Bronchial epithelial cell (primary cell): ENCODE measurements at regions not wholly inside any gene's neighbourhood (a gene's known extent, or its start where the extent isn't known, plus 50 kb on each side); places are given as distances from the start of the nearest gene placed in this dataset.

Experiments
- DNase-seq: peaks from one replicate; pipeline ENCODE4 v3.0.0-alpha.2; 2010; ENCODE audit warnings: low read depth
- FAIRE-seq: peaks from 2 replicates; lab custom pipeline; 2011; peaks lifted over from hg19 to GRCh38; lab: Jason Lieb, UNC
- H3K27me3 ChIP-seq: 2 replicates; pipeline ENCODE4 v1.5.1; 2011; ENCODE audit warnings: low read length; ENCODE audit not compliant: control insufficient read depth, insufficient read depth
- H3K36me3 ChIP-seq: 2 replicates; pipeline ENCODE4 v1.5.1; 2011; ENCODE audit warnings: low read length; ENCODE audit not compliant: control insufficient read depth, insufficient read depth
- H3K4me3 ChIP-seq: 2 replicates; pipeline ENCODE4 v1.5.1; 2011; ENCODE audit warnings: mild to moderate bottlenecking, low read depth, low read length, control low read depth
- CTCF ChIP-seq: IDR thresholded peaks from 2 replicates; pipeline ENCODE4 v1.5.1; 2011; ENCODE audit warnings: mild to moderate bottlenecking, moderate library complexity, low read length, control low read depth, inconsistent platforms; ENCODE audit not compliant: insufficient read depth, severe bottlenecking

GRCh38 chr12:92442782-92443181 lies 260.0 kb upstream of the PLEKHG7 start:
- no peaks in the 10 kb centered on the region for H3K36me3 ChIP-seq
- no peaks in the 10 kb centered on the region for H3K27me3 ChIP-seq
- H3K4me3 ChIP-seq: no peak overlapping the region
- no peak for TF ChIP-seq CTCF
- DNase-seq (no peak), FAIRE-seq (no peak)

- no peak for DNase-seq
- H3K27me3 ChIP-seq: no peaks in the 10 kb centered on the region
- H3K4me3 ChIP-seq: no peak overlapping the region
- no peaks in the 10 kb centered on the region for H3K36me3 ChIP-seq
- FAIRE-seq: no peak
- no peak for TF ChIP-seq CTCF
Observed at GRCh38 chr12:92440072-92440471, 262.7 kb upstream of the PLEKHG7 start.

GRCh38 chr12:92439420-92439805 lies 263.4 kb upstream of the PLEKHG7 start:
- no peak for TF ChIP-seq CTCF
- Histone ChIP-seq H3K4me3 (no peak overlapping the region), H3K27me3 (no peaks in the 10 kb centered on the region), H3K36me3 (no peaks in the 10 kb centered on the region)
- no peak for FAIRE-seq
- peak; percentile 92 for DNase-seq

- TF ChIP-seq CTCF: no peak
- FAIRE-seq (peak; percentile 55), DNase-seq (no peak)
- Histone ChIP-seq H3K4me3 (no peak overlapping the region), H3K27me3 (no peaks in the 10 kb centered on the region), H3K36me3 (no peaks in the 10 kb centered on the region)
Observed at GRCh38 chr12:92438641-92439419, 264.0 kb upstream of the PLEKHG7 start.

GRCh38 chr12:92437452-92437851 lies 265.3 kb upstream of the PLEKHG7 start:
- Histone ChIP-seq H3K27me3 (no peaks in the 10 kb centered on the region), H3K4me3 (no peak overlapping the region), H3K36me3 (no peaks in the 10 kb centered on the region)
- DNase-seq: no peak
- no peak for FAIRE-seq
- TF ChIP-seq CTCF: no peak

- Histone ChIP-seq H3K4me3 (no peak overlapping the region), H3K36me3 (no peaks in the 10 kb centered on the region), H3K27me3 (no peaks in the 10 kb centered on the region)
- FAIRE-seq (no peak), DNase-seq (no peak)
- TF ChIP-seq CTCF: no peak
Observed at GRCh38 chr12:92436856-92437255, 265.9 kb upstream of the PLEKHG7 start.
